ENCODE measurements at regions not wholly inside any gene's neighbourhood (a gene's known extent, or its start where the extent isn't known, plus 50 kb on each side); places are given as distances from the start of the nearest gene placed in this dataset.

GRCh38 chr13:61078976-61079770 is 336.5 kb downstream of the PCDH20 start (continued):
- no peak for TF ChIP-seq PRDM15 (CRISPR knock-in tag; IDR thresholded peaks at IDR 0.05)
- no peak for TF ChIP-seq NR2F1 (conservative IDR thresholded peaks at IDR 0.05)
- TF ChIP-seq KDM1A (IDR thresholded peaks at IDR 0.05; ENCODE audit: borderline replicate concordance) = no peak
- TF ChIP-seq POLR2A (IDR thresholded peaks at IDR 0.05; ENCODE audit: low read depth, low read length) = no peak
- TF ChIP-seq IRF5 (IDR thresholded peaks at IDR 0.05; ENCODE audit: borderline replicate concordance) = no peak
- TF ChIP-seq RFX5 (IDR thresholded peaks at IDR 0.05; ENCODE audit: low read depth, low read length) = no peak

- RAD21 ChIA-PET (ENCODE audit: unreplicated experiment) = interaction anchor here (0.8 kb wide), 1 partner anchor 15 kb away, joined by 3 read pairs; no protein-coding TSS in a partner anchor
- Histone ChIP-seq H2AFZ (ENCODE audit: control insufficient read depth, low read depth, low read length) (no peak overlapping the region), H3K4me2 (ENCODE audit: control insufficient read depth, insufficient read depth) (no peak overlapping the region), H3K4me1 (ENCODE audit: control insufficient read depth, insufficient read depth, low read length) (no peaks in the 10 kb centered on the region), H3K4me3 (no peak overlapping the region), H3K27ac (ENCODE audit: control insufficient read depth, insufficient read depth) (no peak overlapping the region), H4K20me1 (ENCODE audit: control insufficient read depth, insufficient read depth) (no peaks in the 10 kb centered on the region), H3K36me3 (ENCODE audit: control insufficient read depth in 2 of 2, insufficient read depth in 2 of 2, low read length in 1 of 2) (no peaks in the 10 kb centered on the region), H3K9me3 (replicated peaks; ENCODE audit: control insufficient read depth, insufficient read depth, low read length) (no peaks in the 10 kb centered on the region), H3K79me2 (ENCODE audit: control insufficient read depth, insufficient read depth, low read length) (no peaks in the 10 kb centered on the region), H3K9ac (ENCODE audit: control insufficient read depth, insufficient read depth, low read length) (no peak overlapping the region), H3K27me3 (replicated peaks in 1 of 2; ENCODE audit: control insufficient read depth in 2 of 2, insufficient read depth in 2 of 2, low read length in 1 of 2) (no peaks in the 10 kb centered on the region)
- WGBS (ENCODE audit: insufficient coverage, insufficient replicate concordance, low lambda C conversion rate, missing lambda C conversion rate) = 11% methylated on average over 1 of the region's 1 CpG
- intact Hi-C loops (cut with micrococcal nuclease; ENCODE audit: unreplicated experiment) = no loop called here
- BruUV-seq (replicated peaks) = no TSS peak
- DNase-seq (ENCODE audit: low read depth, low spot score) (no peak), FAIRE-seq (no peak), ATAC-seq (peak; percentile 64)
- in situ Hi-C loops (cut with MboI) = no loop called here
- CTCF ChIA-PET = interaction anchor here (0.6 to 1.2 kb wide), 4 partner anchors 14 to 195 kb away, joined by 3 read pairs; no protein-coding TSS in a partner anchor
- SMC1A ChIA-PET (ENCODE audit: uncharacterized antibody, unreplicated experiment) = interaction anchor here (0.7 to 1.7 kb wide), 6 partner anchors 8 to 1321 kb away, joined by 3 to 5 read pairs (median 4); no protein-coding TSS in a partner anchor
- POLR2A ChIA-PET = interaction anchor here (0.6 kb wide), 2 partner anchors 11 to 62 kb away, joined by 3 read pairs; no protein-coding TSS in a partner anchor
- TF ChIP-seq ZBTB11 (CRISPR knock-in tag; IDR thresholded peaks at IDR 0.05) (no peak), ZNF384 (IDR thresholded peaks at IDR 0.05; ENCODE audit: borderline replicate concordance, low read depth, low read length) (peak; percentile 49; the same call in 1 of the 2 replicates), SPI1 (IDR thresholded peaks at IDR 0.05; ENCODE audit: borderline replicate concordance, insufficient read depth, low read depth, low read length) (peak; percentile 11; the same call in 1 of the 2 replicates)
Measured at GRCh38 chr13:61052175-61052574, 363.5 kb downstream of the PCDH20 start.

Measured in GM12878 (cell line).